ENCODE measurements at regions not wholly inside any gene's neighbourhood (a gene's known extent, or its start where the extent isn't known, plus 50 kb on each side); places are given as distances from the start of the nearest gene placed in this dataset.

GRCh38 chr14:86035882-86036281 is 505.9 kb downstream of the FLRT2 start:
- Histone ChIP-seq H3K27ac (no peak overlapping the region), H3K9me3 (no peaks in the 10 kb centered on the region), H3K4me3 (no peak overlapping the region), H3K36me3 (no peaks in the 10 kb centered on the region), H3K27me3 (no peaks in the 10 kb centered on the region), H3K9ac (ENCODE audit: low read depth in 2 of 2, low read length in 2 of 2) (no peak overlapping the region), H3K4me1 (no peaks in the 10 kb centered on the region)
- TF ChIP-seq, protein P1, sequence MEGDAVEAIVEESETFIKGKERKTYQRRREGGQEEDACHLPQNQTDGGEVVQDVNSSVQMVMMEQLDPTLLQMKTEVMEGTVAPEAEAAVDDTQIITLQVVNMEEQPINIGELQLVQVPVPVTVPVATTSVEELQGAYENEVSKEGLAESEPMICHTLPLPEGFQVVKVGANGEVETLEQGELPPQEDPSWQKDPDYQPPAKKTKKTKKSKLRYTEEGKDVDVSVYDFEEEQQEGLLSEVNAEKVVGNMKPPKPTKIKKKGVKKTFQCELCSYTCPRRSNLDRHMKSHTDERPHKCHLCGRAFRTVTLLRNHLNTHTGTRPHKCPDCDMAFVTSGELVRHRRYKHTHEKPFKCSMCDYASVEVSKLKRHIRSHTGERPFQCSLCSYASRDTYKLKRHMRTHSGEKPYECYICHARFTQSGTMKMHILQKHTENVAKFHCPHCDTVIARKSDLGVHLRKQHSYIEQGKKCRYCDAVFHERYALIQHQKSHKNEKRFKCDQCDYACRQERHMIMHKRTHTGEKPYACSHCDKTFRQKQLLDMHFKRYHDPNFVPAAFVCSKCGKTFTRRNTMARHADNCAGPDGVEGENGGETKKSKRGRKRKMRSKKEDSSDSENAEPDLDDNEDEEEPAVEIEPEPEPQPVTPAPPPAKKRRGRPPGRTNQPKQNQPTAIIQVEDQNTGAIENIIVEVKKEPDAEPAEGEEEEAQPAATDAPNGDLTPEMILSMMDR (IDR thresholded peaks at IDR 0.05), result no peak
- intact Hi-C loops (cut with DNase I), result no loop called here
- no peak for DNase-seq

GRCh38 chr14:86027990-86028389 is 498.0 kb downstream of the FLRT2 start:
- H3K9ac ChIP-seq (ENCODE audit: low read depth in 2 of 2, low read length in 2 of 2), result no peak overlapping the region
- H3K27ac ChIP-seq, result no peak overlapping the region
- intact Hi-C loops (cut with DNase I), result no loop called here
- TF ChIP-seq, protein P1 (IDR thresholded peaks at IDR 0.05), result no peak
- H3K4me1 ChIP-seq, result no peaks in the 10 kb centered on the region
- no peak for DNase-seq
- no peaks in the 10 kb centered on the region for H3K9me3 ChIP-seq
- no peaks in the 10 kb centered on the region for H3K36me3 ChIP-seq
- H3K27me3 ChIP-seq, result no peaks in the 10 kb centered on the region
- no peak overlapping the region for H3K4me3 ChIP-seq

DNA sequence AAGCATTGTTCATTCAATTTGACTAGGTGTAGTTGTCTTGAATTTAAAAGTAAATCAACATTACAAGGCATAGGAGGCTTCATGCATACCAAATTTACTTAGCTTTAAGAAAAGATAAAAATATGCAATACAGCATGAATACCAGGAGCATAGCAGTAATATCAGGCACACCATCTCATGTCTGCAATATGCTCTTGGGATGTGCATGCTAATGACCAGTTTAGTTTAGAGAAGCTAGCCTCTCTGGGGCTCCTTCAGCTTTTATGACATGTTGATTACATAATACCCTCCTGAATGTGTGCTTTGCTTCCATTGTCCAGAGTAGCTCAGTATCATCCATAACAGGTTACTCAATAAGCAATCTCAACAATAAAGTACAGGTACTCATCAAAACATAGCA is 497.2 kb downstream of the FLRT2 start:
- no peak overlapping the region for H3K27ac ChIP-seq
- intact Hi-C loops (cut with DNase I), result no loop called here
- H3K36me3 ChIP-seq, result no peaks in the 10 kb centered on the region
- DNase-seq, result no peak
- H3K4me1 ChIP-seq, result no peaks in the 10 kb centered on the region
- no peaks in the 10 kb centered on the region for H3K9me3 ChIP-seq
- H3K9ac ChIP-seq (ENCODE audit: low read depth in 2 of 2, low read length in 2 of 2), result no peak overlapping the region
- H3K27me3 ChIP-seq, result no peaks in the 10 kb centered on the region
- TF ChIP-seq, protein P1 (IDR thresholded peaks at IDR 0.05), result no peak
- H3K4me3 ChIP-seq, result no peak overlapping the region

- no peak overlapping the region for H3K9ac ChIP-seq (ENCODE audit: low read depth in 2 of 2, low read length in 2 of 2)
- no peaks in the 10 kb centered on the region for H3K27me3 ChIP-seq
- H3K4me3 ChIP-seq, result no peak overlapping the region
- TF ChIP-seq, protein P1 (IDR thresholded peaks at IDR 0.05), result no peak
- no peaks in the 10 kb centered on the region for H3K4me1 ChIP-seq
- no peak for DNase-seq
- H3K36me3 ChIP-seq, result no peaks in the 10 kb centered on the region
- H3K27ac ChIP-seq, result no peak overlapping the region
- H3K9me3 ChIP-seq, result no peaks in the 10 kb centered on the region
- intact Hi-C loops (cut with DNase I), result no loop called here
Measured at GRCh38 chr14:86022031-86022629, 492.2 kb downstream of the FLRT2 start.

- no peak for DNase-seq
- no peak overlapping the region for H3K9ac ChIP-seq (ENCODE audit: low read depth in 2 of 2, low read length in 2 of 2)
- H3K36me3 ChIP-seq, result no peaks in the 10 kb centered on the region
- H3K27ac ChIP-seq, result no peak overlapping the region
- H3K27me3 ChIP-seq, result no peaks in the 10 kb centered on the region
- intact Hi-C loops (cut with DNase I), result no loop called here
- TF ChIP-seq, protein P1 (IDR thresholded peaks at IDR 0.05), result no peak
- H3K4me3 ChIP-seq, result no peak overlapping the region
- H3K4me1 ChIP-seq, result no peaks in the 10 kb centered on the region
- no peaks in the 10 kb centered on the region for H3K9me3 ChIP-seq
Measured at GRCh38 chr14:86020841-86021240, 490.9 kb downstream of the FLRT2 start.

Measured in colonic mucosa (tissue), 4 donors.